ENCODE measurements at regions not wholly inside any gene's neighbourhood (a gene's known extent, or its start where the extent isn't known, plus 50 kb on each side); places are given as distances from the start of the nearest gene placed in this dataset.

DNA sequence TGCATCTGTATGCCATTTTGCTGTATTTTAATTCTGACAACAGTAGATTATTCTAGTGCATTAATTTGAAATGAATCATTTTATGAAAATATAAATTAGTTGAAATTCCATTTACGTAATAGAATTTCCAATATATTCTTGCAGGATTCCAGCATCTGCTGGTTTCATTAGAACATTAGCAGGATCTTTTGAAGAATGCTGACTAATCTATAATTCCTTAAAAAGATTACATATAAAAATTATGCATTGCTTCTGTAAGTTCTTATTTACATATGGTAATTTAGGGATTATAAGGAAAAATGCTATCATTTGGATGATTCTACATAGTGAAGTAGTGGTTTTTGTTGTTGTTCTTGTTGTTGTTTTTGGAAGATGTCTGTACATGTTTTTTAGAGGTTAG is 182.2 kb upstream of the GNPDA2 start:
- Histone ChIP-seq H3K36me3 (no peaks in the 10 kb centered on the region), H3K9me3 (no peaks in the 10 kb centered on the region), H3K4me3 (no peak overlapping the region), H3K27ac (no peak overlapping the region), H3K4me1 (no peaks in the 10 kb centered on the region), H3K27me3 (no peaks in the 10 kb centered on the region)
- TF ChIP-seq, protein P1, sequence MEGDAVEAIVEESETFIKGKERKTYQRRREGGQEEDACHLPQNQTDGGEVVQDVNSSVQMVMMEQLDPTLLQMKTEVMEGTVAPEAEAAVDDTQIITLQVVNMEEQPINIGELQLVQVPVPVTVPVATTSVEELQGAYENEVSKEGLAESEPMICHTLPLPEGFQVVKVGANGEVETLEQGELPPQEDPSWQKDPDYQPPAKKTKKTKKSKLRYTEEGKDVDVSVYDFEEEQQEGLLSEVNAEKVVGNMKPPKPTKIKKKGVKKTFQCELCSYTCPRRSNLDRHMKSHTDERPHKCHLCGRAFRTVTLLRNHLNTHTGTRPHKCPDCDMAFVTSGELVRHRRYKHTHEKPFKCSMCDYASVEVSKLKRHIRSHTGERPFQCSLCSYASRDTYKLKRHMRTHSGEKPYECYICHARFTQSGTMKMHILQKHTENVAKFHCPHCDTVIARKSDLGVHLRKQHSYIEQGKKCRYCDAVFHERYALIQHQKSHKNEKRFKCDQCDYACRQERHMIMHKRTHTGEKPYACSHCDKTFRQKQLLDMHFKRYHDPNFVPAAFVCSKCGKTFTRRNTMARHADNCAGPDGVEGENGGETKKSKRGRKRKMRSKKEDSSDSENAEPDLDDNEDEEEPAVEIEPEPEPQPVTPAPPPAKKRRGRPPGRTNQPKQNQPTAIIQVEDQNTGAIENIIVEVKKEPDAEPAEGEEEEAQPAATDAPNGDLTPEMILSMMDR (IDR thresholded peaks at IDR 0.05), result no peak
- no peak for TF ChIP-seq POLR2A (IDR thresholded peaks at IDR 0.05)
- DNase-seq, result no peak

DNA sequence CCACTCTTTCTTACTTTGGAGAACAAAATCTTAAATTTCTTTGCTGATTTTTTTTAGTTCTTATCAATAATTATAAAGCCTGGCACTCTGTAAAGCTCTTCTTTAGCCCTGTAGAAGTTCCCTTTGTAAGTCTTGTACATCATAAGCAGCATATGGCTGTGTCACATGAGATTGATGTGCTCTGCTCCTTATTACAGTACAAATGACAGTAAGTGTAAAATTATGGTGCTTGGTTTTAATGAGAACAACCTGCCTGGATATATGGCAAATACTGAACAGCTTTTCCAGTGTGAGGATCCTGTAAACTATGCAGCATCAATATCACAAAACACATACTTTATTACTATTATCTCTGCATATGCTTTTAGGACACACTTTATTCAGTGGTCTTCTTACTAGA is 145.9 kb upstream of the GNPDA2 start:
- Histone ChIP-seq H3K4me1 (no peaks in the 10 kb centered on the region), H3K9me3 (no peaks in the 10 kb centered on the region), H3K4me3 (no peak overlapping the region), H3K27ac (no peak overlapping the region), H3K27me3 (no peaks in the 10 kb centered on the region), H3K36me3 (no peaks in the 10 kb centered on the region)
- TF ChIP-seq, protein P1 (IDR thresholded peaks at IDR 0.05), result no peak
- no peak for TF ChIP-seq POLR2A (IDR thresholded peaks at IDR 0.05)
- DNase-seq, result no peak

DNA sequence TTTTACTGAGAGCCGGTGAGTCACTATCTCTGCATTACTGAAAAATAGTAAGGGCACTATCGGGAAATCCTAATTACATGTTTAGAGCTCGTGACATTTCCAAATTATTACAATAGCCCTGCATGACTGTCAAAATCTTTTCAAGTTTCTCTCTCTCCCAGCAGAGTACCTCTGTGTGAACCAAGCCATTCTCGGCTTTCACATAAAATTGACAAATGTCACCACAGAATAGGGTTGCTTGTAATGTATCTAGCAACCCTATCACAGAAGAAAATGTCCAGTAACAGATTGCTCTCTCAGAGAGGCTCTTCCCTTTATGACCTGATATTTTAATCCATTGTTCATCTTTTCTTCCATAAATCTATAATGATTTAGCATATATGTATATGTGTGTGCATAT is 144.8 kb upstream of the GNPDA2 start:
- no peak for DNase-seq
- Histone ChIP-seq H3K4me1 (no peaks in the 10 kb centered on the region), H3K27ac (no peak overlapping the region), H3K9me3 (no peaks in the 10 kb centered on the region), H3K36me3 (no peaks in the 10 kb centered on the region), H3K4me3 (no peak overlapping the region), H3K27me3 (no peaks in the 10 kb centered on the region)
- TF ChIP-seq POLR2A (IDR thresholded peaks at IDR 0.05), result no peak
- TF ChIP-seq, protein P1 (IDR thresholded peaks at IDR 0.05), result no peak

DNA sequence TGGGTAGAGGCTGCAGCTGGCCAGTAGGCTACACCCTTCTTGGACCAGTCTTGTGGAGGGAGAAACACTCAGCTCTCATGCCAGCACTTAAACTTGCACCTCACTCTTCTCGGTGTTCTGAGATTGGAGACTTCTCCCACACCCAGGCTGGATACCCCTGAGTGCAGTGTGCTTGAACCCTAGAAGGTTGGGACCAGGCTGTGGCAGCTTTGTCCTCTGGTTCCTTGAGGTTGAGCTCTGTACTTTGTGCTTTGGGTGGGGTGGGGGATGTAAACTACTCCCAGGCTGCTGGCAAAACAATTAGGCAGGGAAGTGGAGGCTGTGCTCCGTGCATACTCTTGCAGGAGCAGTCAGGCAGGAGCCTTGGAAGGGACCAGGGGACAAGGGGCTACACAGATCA is 143.6 kb upstream of the GNPDA2 start:
- H3K9me3 ChIP-seq, result no peaks in the 10 kb centered on the region
- DNase-seq, result no peak
- H3K4me3 ChIP-seq, result no peak overlapping the region
- no peaks in the 10 kb centered on the region for H3K4me1 ChIP-seq
- TF ChIP-seq, protein P1 (IDR thresholded peaks at IDR 0.05), result no peak
- no peak for TF ChIP-seq POLR2A (IDR thresholded peaks at IDR 0.05)
- no peaks in the 10 kb centered on the region for H3K27me3 ChIP-seq
- H3K27ac ChIP-seq, result no peak overlapping the region
- no peaks in the 10 kb centered on the region for H3K36me3 ChIP-seq

DNA sequence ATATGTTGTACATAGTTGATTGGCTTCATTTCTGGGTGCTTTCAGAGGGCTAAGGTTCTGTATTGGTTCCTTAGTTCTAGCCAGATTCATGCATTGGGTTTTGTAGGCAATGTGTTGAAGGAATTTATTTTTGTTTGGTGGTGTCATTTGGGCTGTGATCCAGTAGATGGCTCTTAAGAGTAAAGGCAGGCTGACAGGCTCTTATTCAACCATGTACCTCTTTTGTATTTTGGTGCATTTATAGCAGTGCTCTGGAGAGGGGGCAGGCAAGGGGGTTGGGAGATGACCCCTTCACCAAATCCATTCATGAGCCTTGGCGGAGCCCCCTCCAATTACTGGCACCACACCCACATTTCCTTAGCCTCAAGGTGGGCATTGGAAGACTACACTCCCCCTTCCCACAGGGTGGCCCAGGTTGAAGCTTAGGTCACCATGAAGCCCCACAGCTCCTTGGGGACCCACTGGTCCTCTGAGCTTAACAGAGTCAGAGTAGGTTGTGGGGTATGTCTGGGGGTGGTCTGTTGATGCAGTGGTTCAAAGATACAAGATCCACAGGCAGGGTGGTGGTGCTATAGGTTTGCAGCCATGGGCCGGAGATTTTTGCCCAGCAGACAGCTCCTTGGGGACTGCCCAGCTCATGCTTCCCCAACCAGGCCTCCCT is 143.0 kb upstream of the GNPDA2 start:
- Histone ChIP-seq H3K4me3 (no peak overlapping the region), H3K4me1 (no peaks in the 10 kb centered on the region), H3K9me3 (no peaks in the 10 kb centered on the region), H3K27ac (no peak overlapping the region), H3K36me3 (no peaks in the 10 kb centered on the region), H3K27me3 (no peaks in the 10 kb centered on the region)
- TF ChIP-seq, protein P1 (IDR thresholded peaks at IDR 0.05), result no peak
- no peak for TF ChIP-seq POLR2A (IDR thresholded peaks at IDR 0.05)
- DNase-seq, result no peak

DNA sequence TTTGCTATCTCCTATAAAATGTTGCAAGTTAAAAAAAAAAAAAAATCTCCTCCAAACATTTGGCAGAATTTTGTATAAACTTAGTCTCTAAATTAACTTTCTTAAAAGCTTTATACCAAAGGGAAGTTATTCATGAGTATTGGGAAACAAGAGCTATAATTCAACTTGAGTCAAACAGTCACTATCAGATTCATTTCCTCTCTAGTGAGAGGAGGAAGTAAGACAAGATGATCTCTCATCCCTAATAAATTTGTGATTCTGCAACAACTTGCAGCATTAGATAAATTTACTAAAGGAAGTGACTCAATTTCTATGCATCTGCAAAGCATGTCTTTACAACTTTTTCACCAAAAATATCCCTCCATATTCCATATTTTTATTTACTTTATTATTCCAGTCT is 135.4 kb upstream of the GNPDA2 start:
- H3K36me3 ChIP-seq, result no peaks in the 10 kb centered on the region
- no peak for DNase-seq
- no peaks in the 10 kb centered on the region for H3K4me1 ChIP-seq
- TF ChIP-seq, protein P1 (IDR thresholded peaks at IDR 0.05), result no peak
- no peak for TF ChIP-seq POLR2A (IDR thresholded peaks at IDR 0.05)
- H3K27me3 ChIP-seq, result no peaks in the 10 kb centered on the region
- H3K27ac ChIP-seq, result no peak overlapping the region
- H3K9me3 ChIP-seq, result no peaks in the 10 kb centered on the region
- H3K4me3 ChIP-seq, result no peak overlapping the region

Measured in Peyer's patch (tissue), 4 donors.